ENCODE measurements at regions not wholly inside any gene's neighbourhood (a gene's known extent, or its start where the extent isn't known, plus 50 kb on each side); places are given as distances from the start of the nearest gene placed in this dataset.
"Not testable (repeated sequence)": the region's sequence is repeated elsewhere in the genome, so short reads cannot be mapped to it uniquely, and the experiment has no call there.

GRCh38 chr5:159504106-159504856, 174.0 kb upstream of the IL12B start:
- DNase-seq, result no peak

GRCh38 chr5:159504857-159505304, 174.6 kb upstream of the IL12B start:
- no peak for DNase-seq

GRCh38 chr5:159507055-159507454, 176.8 kb upstream of the IL12B start:
- no peak for DNase-seq

GRCh38 chr5:159507661-159508060, 177.4 kb upstream of the IL12B start:
- DNase-seq, result no peak

- no peak for DNase-seq
Observed at GRCh38 chr5:159508344-159508743, 178.1 kb upstream of the IL12B start.

- no peak for DNase-seq
Observed at GRCh38 chr5:159509002-159509660, 178.8 kb upstream of the IL12B start.

- no peak for DNase-seq
Observed at GRCh38 chr5:159510282-159510681, 180.0 kb upstream of the IL12B start.

GRCh38 chr5:159511570-159511969, 181.3 kb upstream of the IL12B start:
- no peak for DNase-seq

- DNase-seq, result no peak
Observed at GRCh38 chr5:159512064-159512463, 181.8 kb upstream of the IL12B start.

- no peak for DNase-seq
Observed at GRCh38 chr5:159514229-159514810, 184.0 kb upstream of the IL12B start.

- no peak for DNase-seq
Observed at GRCh38 chr5:159515197-159515596, 184.9 kb upstream of the IL12B start.

- no peak for DNase-seq
Observed at GRCh38 chr5:159515909-159516415, 185.7 kb upstream of the IL12B start.

GRCh38 chr5:159518371-159518770, 188.1 kb upstream of the IL12B start:
- DNase-seq, result no peak

- no peak for DNase-seq
Observed at GRCh38 chr5:159519365-159519764, 189.1 kb upstream of the IL12B start.

- no peak for DNase-seq
Observed at GRCh38 chr5:159522841-159523240, 192.6 kb upstream of the IL12B start.

- not testable (repeated sequence) for DNase-seq
Observed at GRCh38 chr5:159524279-159524678, 194.0 kb upstream of the IL12B start.

- DNase-seq, result no peak
Observed at GRCh38 chr5:159525117-159525516, 194.8 kb upstream of the IL12B start.

- DNase-seq, result no peak
Observed at GRCh38 chr5:159527546-159528254, 197.4 kb upstream of the IL12B start.

- DNase-seq, result no peak
Observed at GRCh38 chr5:159531554-159532105, 201.3 kb upstream of the IL12B start.

- DNase-seq, result no peak
Observed at GRCh38 chr5:159533197-159533596, 202.9 kb upstream of the IL12B start.

GRCh38 chr5:159536166-159536565, 205.9 kb upstream of the IL12B start:
- DNase-seq, result no peak

GRCh38 chr5:159536646-159537045, 206.4 kb upstream of the IL12B start:
- DNase-seq, result no peak

- no peak for DNase-seq
Observed at GRCh38 chr5:159539678-159540077, 209.4 kb upstream of the IL12B start.

Measured in NCI-H1694 (cell line).